ENCODE measurements at regions not wholly inside any gene's neighbourhood (a gene's known extent, or its start where the extent isn't known, plus 50 kb on each side); places are given as distances from the start of the nearest gene placed in this dataset.
"Not testable (repeated sequence)": the region's sequence is repeated elsewhere in the genome, so short reads cannot be mapped to it uniquely, and the experiment has no call there.

GRCh38 chr3:170689893-170690660, 104.2 kb upstream of the SLC7A14 start:
- no peak for DNase-seq (ENCODE audit: low read depth, low spot score)
- ChIA-PET POLR2A (interaction anchor here (0.9 to 1.3 kb wide), 2 partner anchors 13 to 35 kb away, joined by 3 to 6 read pairs; no protein-coding TSS in a partner anchor), CTCF (interaction anchor here (0.8 to 6.0 kb wide), 9 partner anchors 9 to 159 kb away, joined by 3 to 57 read pairs (median 4); no protein-coding TSS in a partner anchor)
- H3K4me3 ChIP-seq (ENCODE audit: low read depth, low read length): no peak overlapping the region
- peak; percentile 74 for TF ChIP-seq CTCF (IDR thresholded peaks at IDR 0.05; ENCODE audit: insufficient read depth, low read length, missing control alignments)

GRCh38 chr3:170689296-170689829, 103.5 kb upstream of the SLC7A14 start:
- DNase-seq (ENCODE audit: low read depth, low spot score): peak; percentile 87
- POLR2A ChIA-PET: interaction anchor here (0.9 to 1.3 kb wide), 2 partner anchors 14 to 36 kb away, joined by 3 to 6 read pairs; no protein-coding TSS in a partner anchor
- CTCF ChIA-PET: interaction anchor here (0.6 to 6.0 kb wide), 9 partner anchors 9 to 171 kb away, joined by 3 to 57 read pairs (median 4); no protein-coding TSS in a partner anchor
- no peak overlapping the region for H3K4me3 ChIP-seq (ENCODE audit: low read depth, low read length)
- TF ChIP-seq CTCF (IDR thresholded peaks at IDR 0.05; ENCODE audit: insufficient read depth, low read length, missing control alignments): no peak

GRCh38 chr3:170688222-170688621, 102.3 kb upstream of the SLC7A14 start:
- CTCF ChIA-PET: interaction anchor here (6.0 kb wide), 1 partner anchor 123 kb away, joined by 57 read pairs; no protein-coding TSS in a partner anchor
- DNase-seq (ENCODE audit: low read depth, low spot score); H3K4me3 ChIP-seq (ENCODE audit: low read depth, low read length); POLR2A ChIA-PET: not testable (repeated sequence)

GRCh38 chr3:170680593-170680992, 94.7 kb upstream of the SLC7A14 start:
- ChIA-PET CTCF (no interaction called here), POLR2A (no interaction called here)
- no peak for TF ChIP-seq CTCF (IDR thresholded peaks at IDR 0.05; ENCODE audit: insufficient read depth, low read length, missing control alignments)
- no peak overlapping the region for H3K4me3 ChIP-seq (ENCODE audit: low read depth, low read length)
- no peak for DNase-seq (ENCODE audit: low read depth, low spot score)

GRCh38 chr3:170679190-170679589, 93.3 kb upstream of the SLC7A14 start:
- DNase-seq (ENCODE audit: low read depth, low spot score): no peak
- ChIA-PET CTCF (interaction anchor here (1.7 kb wide), 1 partner anchor 130 kb away, joined by 6 read pairs; no protein-coding TSS in a partner anchor), POLR2A (no interaction called here)
- no peak for TF ChIP-seq CTCF (IDR thresholded peaks at IDR 0.05; ENCODE audit: insufficient read depth, low read length, missing control alignments)
- no peak overlapping the region for H3K4me3 ChIP-seq (ENCODE audit: low read depth, low read length)

- POLR2A ChIA-PET: no interaction called here
- no peak for DNase-seq (ENCODE audit: low read depth, low spot score)
- CTCF ChIA-PET: no interaction called here
- no peak for TF ChIP-seq CTCF (IDR thresholded peaks at IDR 0.05; ENCODE audit: insufficient read depth, low read length, missing control alignments)
- no peak overlapping the region for H3K4me3 ChIP-seq (ENCODE audit: low read depth, low read length)
Observed at GRCh38 chr3:170670504-170670903, 84.6 kb upstream of the SLC7A14 start.

GRCh38 chr3:170662986-170663385, 77.1 kb upstream of the SLC7A14 start:
- CTCF ChIA-PET; POLR2A ChIA-PET; H3K4me3 ChIP-seq (ENCODE audit: low read depth, low read length); DNase-seq (ENCODE audit: low read depth, low spot score): not testable (repeated sequence)
